Suppressor macrophage (primary cell): ENCODE measurements at regions not wholly inside any gene's neighbourhood (a gene's known extent, or its start where the extent isn't known, plus 50 kb on each side); places are given as distances from the start of the nearest gene placed in this dataset.
A peak's percentile ranks its signal among the peaks of the same experiment; 100 is the strongest.

Experiments
- DNase-seq, 4 experiments: peaks; one replicate each; pipeline ENCODE4 v3.0.0-alpha.2; 2020 to 2022

DNA sequence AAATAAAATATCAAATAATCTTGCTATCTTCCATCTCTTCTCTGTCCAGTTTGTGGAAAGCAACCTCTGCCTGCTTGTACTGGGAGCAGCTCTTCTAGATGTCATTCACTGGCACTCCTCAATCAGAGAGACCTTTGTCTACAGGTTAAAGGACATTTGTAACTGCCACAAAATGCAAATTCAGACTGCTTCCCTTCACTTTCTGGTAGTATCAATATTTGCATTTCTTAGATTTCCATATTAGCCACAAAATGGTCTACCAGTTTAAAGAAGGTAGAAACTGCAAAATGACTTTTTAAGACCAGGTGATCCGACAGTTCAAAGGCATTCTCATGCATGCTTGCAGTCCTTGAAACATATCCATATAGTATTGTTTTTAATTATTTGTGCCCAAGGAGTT, 51.7 kb upstream of the RCN1 start:
- DNase-seq: no peak

DNA sequence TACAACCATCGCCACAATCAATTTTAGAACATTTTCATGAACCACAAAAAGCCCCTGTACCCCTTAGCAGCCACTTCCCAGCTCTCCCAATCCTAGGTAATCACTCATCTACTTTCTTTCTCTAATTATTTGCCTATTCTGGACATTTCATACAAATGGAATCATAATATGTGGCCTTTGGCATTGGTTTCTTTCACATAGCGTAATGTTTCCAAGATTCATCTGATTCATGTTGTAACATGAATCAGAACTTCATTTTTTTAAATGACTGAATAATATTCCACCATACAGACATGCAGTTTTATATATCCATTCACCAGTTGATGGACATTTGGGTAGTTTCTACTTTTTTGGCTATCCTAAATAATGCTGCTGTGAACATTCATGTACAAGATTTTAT, 56.2 kb upstream of the RCN1 start:
- no peak for DNase-seq

DNA sequence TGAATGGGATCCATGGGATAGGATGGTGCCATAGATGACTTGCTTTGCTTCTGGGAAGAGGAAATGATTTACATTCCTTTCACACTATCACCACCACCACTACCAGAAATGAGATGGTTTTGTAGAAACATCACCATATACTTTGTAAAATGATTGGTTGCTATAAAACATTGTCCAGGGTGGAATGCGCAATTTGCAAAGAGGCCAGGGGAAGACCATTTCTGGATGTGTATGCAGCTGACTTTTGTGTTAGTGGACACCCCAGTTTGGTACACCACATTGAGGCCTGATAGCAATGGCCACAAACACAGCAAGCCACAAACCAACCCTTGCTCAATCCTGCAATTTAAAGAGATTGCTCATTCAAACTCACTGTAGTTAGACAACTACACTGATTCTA, 56.7 kb upstream of the RCN1 start:
- DNase-seq: no peak

DNA sequence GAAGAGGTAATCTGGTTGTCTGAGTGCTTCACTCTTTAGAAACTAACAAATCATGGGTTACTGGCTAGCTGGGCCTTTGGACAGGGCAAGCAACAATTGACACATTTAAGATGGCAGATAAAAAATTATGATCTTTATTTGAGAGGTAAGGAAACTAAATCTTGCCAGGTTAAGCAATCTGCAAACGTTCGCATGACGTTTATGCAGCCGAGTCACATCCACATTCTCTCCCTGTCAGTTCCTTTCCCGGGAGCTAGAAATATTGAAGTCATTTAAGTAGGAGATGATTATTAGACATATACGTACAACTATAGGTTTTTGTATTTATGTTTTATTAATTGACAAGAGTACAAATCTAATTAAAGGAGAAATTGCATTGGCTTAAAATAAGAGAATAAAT, 57.4 kb upstream of the RCN1 start:
- peak; percentile 32 to 62 (median 42) for DNase-seq

DNA sequence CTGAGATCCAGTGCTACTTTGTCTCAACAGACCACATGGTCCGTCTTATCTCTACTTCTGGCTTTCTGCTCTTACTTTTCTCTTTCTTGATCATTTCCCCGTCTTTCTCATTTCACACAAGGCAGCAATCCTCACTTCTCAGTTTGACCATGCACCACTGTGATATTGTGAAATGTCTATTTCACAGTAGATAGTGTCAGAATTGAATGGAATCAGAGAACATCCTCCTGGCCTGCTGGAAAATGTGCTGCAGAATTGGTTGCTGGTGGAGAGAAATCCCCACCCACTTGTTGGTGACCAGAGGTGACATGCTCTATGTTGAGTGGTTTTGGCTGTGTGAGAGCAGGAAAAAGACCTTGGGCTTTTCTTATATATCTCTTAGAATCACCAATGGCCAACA, 57.8 kb upstream of the RCN1 start:
- peak; percentile 52 to 77 (median 59) for DNase-seq

DNA sequence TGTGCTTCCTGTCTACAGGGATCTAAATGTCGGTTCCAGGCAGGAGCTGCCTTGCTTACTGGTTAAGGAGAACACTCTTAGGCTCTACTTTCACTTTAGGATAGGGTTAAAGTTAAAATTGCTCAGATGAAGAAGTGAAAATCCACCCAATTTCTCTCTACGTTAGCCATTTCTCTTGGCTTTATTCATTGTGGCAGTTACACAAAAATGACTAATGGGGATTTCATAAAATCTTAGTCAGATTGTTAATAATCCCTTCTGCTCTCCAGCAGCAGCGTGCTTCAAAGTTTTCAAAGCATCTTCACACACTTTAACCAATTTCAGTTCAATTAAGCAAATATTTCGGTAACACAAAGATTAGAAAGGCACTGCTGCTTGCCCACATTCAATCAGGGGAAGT, 58.4 kb upstream of the RCN1 start:
- DNase-seq: peak; percentile 9 to 74 (median 39)

DNA sequence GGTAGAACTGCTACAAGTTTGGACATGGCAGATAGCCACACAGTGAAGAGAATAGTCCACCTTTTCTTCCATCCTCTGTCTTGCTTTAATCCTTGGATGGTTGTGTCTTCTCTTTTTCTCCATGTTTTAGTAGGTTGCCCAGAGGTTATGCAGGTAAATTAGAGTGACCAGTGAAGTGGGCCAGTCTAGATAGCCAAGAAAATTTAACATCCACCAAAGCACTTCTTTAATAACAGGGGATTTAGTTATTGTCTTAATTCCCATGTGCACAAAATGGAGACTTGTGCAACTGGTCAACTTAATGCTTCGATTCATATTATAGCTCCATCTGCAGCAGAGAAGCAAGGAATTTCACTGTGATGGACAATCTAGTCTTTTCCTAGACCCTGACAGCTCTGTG, 58.8 kb upstream of the RCN1 start:
- DNase-seq: no peak

DNA sequence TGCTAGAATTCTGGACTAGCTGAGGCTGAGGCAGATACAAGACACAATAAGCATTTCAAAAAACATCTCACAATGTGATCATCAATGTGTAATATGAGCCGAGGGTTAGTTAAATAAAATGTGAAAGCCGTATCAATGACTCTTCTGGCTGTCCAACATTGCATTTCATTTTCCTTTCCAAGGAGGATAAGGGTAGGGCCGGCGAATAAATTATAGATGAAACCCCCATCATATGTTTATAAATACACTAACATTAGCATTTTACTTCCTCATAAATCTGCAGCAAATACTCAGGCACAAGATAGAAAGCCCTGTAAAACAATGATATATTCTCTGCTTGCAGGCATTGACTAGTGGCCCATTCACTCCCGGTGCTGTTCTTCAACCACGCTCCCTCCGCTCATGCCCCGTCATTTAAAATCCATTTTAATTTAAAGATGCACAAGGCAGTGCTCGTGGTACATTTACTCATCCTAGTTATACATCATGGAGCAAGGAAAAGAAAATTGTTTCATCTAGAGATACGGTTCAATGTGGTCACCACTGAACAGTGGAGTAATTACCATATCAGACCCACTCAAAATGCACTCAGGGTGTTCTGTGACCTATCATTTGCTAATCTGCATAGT, 59.9 kb upstream of the RCN1 start:
- no peak for DNase-seq

DNA sequence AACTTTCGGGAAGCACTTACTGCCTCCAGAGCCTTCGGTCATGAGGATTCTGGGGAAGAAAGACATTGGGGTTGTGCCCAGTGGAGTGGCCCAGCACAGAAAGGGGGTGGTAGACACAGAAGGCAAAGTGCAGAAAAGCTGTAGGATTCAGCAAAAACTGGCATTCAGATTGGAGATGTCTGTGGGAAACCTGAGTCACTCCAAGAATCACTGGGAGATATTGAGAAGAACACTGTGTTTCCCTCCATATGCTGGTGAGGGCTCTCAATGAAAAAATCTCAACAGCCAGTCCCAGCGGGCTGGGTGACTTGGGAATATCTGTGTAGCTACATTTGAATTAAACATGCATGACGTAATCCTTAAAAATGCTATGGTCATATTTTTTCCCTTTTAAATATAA, 61.2 kb upstream of the RCN1 start:
- DNase-seq: peak in 1 of 4 experiments; percentile 8

DNA sequence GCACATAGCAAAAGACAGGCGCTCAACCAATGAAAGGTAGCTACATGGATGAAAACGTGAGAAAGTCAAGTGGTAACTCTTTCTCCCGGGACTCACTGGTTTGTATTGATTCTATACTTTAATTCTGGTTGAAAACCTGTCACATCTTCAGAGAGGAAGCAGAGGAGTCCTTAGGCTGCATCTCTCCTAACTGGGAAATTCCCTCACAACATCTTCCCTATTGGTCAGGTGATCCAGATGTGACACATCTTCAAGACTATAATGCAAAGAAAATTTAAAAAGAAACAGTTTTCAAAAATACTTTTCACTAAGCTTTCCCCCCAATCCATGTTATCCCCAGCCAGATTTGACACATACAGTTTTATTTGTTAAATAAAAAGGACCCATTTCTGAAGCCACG, 62.7 kb upstream of the RCN1 start:
- DNase-seq: peak in 3 of 4 experiments; percentile 15 to 53 (median 36)

DNA sequence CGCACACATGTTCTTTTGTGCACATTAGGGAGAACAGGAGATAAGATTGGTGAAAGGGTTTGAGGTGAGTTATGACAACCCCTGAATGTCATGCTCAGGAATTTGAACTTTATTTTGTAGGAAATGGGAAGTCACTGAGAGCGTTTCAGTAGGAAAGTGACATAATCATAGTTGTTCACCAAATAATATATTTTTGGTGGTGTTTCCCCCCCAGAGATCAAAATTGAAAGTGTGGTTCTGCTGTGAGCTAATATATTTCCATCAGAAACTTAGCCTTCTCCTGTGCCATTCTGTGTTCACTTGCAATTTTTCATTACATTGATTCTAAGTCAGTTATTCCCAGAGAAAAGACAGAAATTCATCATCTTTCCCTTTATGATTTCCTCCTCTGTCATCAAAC, 64.1 kb upstream of the RCN1 start:
- peak in 1 of 4 experiments; percentile 9 for DNase-seq

DNA sequence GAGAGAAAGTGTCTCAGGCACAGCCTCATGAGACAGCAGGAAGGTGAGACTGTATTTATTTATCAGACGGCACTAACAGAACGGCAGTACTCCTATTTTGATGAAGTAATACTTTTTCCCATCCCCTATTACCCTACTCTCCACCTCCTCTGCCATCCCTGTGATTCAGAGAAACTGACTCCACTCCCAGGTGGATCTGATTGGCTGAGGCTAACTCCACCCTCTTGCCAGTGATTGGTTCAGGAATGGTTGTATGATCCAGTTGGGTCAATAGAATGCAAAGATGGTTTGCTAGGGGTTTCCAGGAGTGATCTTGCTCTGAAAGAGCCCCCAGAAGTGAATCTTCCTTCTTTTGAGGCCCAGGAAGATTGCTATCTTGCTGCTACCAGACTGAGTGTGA, 65.9 kb upstream of the RCN1 start:
- no peak for DNase-seq

DNA sequence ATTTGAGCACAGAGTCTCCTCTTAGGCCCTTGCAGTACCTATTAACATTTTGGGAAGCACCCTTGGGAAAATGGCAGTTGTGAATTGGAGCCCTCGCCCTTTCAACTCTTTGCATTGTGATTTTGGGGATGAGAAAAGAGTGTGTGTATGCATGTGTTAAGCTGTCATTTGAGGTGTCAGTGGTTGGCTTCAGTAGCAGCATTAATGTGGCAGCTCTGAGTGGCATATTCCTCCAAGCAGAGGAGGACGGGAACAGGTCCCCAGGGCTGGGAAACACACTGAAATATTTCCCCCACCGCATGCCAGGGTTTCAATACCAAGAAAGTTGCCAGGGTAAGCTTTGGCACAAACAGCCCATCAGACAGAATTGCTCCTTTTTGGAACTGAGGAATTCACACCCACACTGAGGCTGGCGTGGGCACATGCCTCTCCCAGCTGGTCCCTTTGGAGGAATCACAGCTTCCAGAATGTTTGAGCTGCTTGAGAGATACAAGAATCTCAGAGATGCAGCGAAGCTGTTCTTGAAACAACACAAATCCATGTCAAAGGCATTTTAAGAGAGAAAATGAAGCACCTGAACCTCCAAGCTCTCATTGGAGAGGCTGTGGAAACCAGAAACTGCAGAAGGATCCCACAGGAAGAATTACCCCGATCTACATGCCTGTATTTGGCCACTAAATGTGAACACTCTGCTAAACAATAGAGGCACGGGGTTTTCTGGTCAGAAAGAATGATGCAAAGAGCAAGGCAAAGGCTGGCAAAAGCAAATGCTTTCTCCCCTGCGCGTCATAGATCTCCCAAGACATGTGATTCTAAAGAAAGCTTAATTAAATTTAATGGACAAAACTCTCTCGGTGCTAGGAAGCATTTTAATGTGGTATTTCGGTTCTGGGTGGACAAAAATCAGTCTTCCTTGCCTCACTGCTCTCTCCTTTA, 67.2 kb upstream of the RCN1 start:
- no peak for DNase-seq

DNA sequence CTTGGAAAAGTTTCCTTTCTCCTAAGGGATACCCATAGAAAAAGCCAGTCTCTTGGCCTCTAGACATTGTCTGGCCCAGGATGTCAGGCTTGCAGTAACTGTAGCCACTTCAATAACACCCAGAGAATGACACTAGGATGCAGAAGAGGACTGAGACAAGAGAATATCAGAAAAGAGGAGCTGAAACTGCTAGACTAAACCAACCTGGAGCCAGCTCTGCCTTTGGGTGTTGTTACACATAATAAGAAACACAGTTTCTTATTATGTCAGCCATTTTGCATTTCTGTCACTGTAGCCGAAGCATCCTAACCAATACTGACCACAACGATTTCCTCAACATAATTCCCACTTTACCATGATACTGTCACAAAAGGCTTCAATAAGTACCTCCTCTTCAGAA, 72.2 kb upstream of the RCN1 start:
- DNase-seq: no peak

DNA sequence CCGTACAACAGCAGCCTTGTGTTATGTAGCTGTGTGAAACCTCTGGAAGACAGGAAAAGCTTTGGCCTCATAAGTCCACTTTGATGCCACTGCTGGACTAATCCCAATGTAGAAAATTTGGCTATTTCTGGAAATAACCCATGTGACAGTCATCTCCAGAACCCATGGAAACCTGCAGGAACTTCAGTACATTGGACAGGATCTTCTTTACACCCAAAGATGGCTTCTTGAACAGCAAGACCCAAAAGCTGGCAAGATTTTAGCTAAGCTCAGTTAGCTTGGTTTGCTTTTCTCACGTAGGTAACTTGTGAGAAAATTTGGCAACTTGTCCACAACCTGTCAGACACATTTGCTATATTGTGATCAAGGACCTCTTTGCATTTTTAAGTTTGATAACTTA, 74.8 kb upstream of the RCN1 start:
- no peak for DNase-seq

DNA sequence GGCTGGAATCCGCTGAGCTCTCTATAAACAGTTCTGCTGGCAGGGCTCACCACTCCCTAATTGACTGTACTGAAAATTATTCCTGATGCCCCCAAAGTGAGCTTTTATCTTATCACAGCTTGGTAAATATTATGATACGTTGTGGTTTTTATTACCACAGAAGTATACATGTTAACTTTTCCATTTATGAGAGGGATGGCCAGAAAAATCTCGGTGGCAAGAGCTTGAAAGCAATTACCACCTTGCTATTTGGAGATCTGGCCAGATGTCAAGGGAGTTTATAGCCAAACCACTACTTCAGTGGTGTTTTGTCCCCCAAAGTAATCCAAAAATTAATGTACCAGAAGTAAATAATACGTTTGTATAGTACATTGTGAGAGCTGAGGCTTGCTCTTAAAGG, 75.4 kb upstream of the RCN1 start:
- no peak for DNase-seq

DNA sequence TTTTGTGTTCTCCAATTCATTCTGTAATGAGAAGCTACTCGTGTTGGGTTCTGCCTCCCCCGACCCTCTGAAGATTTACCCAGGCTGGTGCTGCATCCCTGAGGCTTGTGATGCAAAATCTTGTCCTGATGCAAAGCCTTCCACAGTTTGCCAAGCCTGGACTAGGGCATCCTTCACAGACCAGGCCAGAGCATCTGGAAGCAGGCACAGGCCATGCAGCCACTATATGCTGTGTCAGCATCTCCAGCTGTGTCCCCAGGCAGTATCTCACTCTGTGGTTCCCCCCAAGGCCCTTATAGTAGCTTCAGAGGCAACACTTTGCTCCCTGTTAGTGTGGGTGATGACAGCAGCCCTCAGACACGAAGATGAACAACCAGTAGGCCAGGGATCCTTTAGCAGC, 77.3 kb upstream of the RCN1 start:
- DNase-seq: no peak

DNA sequence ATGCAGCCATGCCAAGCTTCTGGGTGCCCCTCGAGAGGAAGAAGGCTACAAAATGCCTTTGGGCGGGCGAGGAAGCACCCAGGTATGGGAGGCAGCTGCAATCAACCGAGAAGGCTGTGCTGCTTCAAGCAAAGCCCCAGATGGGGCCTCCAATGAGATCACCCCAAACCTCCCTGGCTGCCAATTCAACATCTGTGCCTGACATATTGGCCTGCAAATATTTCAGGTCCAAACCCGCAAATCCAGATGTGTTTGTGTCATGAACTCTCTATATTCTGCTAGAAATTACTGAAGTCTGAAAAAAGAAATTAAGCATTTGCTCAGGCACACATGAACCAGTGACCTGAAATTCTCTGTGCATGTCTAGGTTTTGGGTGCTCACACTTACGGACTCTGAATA, 78.8 kb upstream of the RCN1 start:
- no peak for DNase-seq

DNA sequence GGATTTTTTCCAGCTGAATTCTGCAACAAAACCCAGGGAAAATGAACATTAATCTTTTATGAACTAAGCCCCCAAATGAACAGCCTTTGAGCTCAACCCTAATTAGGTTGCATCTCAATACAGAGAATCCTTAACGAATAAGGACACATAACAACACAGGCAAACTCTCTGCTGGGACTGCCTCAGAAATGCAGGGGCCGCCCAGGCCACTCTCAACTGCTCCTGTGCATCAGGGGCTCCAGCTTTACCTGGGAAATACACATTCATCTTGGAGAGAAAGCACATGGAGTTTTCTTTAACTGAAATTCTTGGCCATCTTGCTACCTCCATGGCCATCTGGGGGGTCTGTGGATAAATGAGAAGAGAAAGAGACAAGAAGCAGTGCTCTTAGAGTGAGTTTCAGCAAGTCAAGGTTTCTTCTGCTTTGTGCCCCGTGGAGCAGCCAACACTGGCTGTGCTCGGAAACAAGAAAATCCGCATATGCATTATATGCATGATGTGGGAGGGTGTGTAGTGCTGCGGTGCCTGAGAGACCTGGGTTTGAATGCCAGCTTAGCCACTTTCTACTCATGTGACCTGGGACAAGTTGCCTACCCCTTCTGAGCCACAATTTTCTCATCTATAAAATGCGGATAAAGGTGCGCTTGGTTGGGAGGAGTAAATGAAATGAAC, 81.9 kb upstream of the RCN1 start:
- DNase-seq: no peak

DNA sequence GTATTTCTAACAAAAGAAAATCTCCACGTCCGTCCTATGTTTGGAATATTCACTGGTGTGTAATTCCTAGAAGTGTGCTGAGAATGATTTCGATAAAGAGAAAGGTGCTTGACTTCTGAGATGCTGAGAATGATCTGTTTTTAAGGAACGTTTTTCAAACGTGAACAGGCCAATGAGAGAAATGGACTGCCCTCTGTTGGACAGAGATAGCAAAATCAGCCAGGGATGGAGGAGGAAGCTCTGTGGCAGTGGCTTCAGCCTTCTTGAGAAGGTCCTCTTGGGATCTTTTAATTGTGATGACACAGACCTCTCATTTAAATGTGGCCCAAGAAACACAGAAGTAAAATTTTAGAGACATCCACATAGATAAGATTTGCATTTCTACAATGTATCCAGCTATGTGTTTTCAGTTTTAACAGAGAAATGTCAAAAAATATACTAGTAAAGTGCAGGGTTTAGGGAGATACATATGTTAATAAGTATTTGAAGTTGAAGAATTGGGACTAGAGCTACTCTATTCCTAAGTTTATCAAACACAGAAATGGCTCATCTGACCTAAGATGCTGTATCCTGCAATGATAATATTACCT, 84.0 kb upstream of the RCN1 start:
- DNase-seq: peak; percentile 34 to 64 (median 58)

DNA sequence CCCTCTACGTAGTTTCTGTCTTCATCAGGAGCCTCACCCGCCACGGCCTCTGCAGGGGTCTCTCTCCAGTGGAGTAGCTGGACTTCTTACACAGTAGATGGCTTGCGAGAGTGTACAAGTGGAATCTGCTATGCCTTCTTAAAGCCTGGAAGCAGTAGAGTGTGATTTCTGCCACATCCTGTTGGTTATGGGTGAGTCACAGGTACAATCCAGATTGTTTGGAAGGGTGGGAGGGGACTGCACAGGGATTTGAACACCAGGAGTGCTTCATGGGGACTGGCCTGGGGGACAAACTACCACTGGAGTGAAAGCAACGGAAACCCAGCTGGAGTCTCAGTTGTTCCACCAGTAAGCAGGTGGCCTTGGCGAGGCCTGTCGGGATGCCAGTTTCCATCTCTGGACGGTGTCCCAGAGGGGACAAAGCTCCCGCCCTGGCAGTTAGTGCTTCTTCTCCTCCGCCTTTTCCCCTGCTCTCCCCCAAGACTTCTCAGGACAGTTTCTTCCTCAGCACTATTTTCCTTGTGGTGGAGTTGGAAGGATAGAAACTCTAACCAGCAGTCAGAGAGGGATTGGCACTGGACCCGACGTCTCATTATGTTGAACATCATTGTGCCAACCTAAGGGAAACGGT, 85.0 kb upstream of the RCN1 start:
- DNase-seq: no peak

DNA sequence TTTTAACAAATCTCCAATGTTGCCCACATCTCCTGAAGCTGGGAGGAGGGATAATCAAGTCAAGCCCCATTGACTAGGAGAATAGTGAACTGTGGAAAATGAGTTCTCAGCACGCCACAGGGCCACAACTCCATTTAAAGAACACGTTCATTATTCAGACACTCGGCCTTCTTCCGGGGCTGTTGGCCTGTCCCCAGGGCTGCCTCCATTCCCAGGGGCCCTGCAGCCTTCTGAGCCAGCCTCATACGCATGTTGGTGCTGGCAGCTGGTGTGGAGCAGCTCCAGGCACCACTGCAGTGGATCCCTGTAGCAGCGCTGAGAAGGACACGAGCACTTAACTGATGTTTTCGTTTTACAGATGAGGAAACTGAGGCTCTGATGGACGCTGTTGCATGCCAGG, 87.5 kb upstream of the RCN1 start:
- DNase-seq: no peak

DNA sequence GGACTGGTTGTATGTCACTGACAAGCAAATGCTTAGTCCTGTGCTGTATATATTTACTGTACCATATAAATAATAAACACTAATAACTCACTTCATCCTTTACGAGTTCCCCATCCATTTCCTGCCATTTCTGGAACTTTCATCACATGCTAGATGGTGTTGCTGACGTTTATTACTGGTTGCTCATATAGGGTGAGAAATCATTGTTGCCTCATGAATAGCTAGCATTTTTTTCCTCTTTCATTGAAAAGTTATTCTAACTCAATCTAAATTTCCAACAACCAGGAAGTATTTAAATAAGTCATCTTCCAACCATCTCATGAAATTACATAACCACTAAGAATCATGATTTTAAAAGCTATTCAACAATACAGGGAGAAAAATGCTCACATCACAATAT, 88.6 kb upstream of the RCN1 start:
- DNase-seq: no peak
